ENCODE measurements at regions not wholly inside any gene's neighbourhood (a gene's known extent, or its start where the extent isn't known, plus 50 kb on each side); places are given as distances from the start of the nearest gene placed in this dataset.

DNA sequence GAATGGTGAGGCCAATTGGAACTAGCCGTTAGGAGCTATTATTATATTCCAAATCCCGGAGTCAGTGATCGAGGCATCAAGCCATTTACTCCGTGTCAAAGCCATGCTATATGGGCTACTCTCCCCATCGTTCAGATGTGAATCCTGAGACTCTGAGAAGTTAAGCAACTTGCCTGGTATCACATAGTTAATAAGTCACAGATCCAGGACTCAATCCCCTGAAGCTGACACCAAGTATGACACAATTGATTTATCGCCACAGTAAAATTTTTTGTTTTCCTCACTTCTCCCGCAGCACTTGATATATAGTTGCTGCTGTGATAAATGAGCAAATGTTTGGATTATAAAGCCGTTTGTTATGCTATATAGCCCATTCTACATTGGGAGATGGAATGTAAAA is 50.8 kb upstream of the TSHZ2 start:
- no peak for DNase-seq

DNA sequence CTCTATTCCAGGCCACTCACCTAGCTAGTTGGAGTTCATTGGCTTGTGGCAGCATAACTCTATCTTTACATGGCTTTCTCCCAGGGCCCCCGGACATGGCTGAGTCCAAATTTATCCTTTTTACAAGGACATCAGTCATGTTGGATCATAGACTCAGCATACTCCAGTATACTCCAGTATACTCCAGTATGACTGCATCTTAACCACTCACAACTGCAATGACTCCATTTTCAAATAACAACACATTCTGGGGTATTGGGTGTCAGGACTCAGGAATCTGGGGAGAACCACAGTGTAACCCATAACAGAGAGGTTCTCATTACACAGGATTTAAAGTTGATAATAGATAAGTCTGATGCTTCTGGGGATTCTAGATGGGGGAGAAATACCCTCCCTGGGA is 53.8 kb upstream of the TSHZ2 start:
- DNase-seq: no peak

DNA sequence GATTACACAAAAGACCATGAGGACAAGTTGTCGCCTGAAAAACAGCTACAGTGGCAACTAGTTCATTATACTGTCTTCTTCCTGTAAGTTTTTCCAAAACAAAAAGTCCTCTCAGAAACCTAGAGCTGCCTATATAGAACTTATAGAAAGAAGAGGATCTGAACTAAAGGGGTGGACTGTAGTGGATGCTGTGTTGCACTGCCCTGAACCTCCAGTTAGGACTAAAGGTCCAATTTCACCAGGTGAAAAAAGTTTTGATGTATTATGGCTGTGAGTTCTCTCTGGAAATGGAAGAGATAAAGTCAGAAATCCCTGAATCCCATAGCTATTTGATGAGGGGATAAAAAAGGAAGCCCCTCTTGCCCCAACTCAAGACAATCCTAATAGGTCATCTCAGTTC is 56.6 kb upstream of the TSHZ2 start:
- no peak for DNase-seq

DNA sequence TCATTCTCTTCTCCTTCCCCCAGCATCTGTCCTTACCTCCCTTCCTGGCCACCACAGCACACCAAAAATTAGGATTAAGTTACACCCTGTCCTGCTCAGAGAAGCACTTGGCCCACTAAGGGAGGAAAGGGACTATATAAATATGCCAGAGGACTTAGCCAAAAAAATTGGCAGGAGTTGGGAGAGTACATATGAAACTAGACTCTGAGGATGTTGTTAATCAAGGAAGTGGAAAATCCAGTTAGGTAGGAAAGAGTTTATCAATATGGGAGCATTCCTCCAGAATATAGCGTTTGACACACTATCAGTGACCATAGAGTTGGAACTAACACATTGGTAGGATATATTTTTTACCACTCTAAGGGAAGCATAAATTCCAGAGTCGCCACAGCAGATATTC is 57.3 kb upstream of the TSHZ2 start:
- no peak for DNase-seq

- DNase-seq: no peak
These were observed 58.3 kb upstream of the TSHZ2 start for GRCh38 chr20:52913650-52914387.

DNA sequence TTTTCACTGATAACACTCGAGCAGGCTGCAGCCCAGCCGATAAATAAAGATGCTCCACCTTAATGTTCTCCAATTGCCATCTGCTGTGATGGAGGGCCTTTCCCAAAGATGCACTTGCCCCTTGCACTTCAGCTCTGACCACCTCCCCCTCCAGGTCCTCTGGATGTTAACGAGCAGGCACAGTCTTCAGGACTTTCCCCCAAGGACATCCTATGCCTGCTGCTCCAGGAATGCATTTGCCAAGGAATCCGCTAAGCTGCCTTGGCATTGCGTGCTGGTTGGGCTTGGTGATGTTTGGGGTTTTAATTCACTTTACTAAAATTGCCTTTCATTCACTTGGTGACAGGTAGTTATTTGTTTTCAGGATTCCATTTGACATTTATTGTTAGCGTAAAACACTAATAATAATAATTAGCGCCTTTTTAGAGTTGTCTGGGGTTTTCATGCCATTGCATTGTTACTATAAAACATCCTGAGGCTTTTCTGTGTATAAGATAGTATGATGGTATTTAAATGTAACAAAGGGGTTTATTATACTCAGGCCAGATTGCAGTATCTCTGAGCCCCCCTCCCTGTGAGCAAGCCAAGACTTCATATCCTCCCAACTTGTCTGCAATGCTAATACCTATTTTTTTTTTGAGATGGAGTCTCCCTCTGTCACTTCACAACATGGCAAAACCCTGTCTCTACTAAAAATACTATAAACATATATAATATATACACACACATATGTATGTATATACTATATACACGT is 66.7 kb upstream of the TSHZ2 start:
- DNase-seq: no peak

DNA sequence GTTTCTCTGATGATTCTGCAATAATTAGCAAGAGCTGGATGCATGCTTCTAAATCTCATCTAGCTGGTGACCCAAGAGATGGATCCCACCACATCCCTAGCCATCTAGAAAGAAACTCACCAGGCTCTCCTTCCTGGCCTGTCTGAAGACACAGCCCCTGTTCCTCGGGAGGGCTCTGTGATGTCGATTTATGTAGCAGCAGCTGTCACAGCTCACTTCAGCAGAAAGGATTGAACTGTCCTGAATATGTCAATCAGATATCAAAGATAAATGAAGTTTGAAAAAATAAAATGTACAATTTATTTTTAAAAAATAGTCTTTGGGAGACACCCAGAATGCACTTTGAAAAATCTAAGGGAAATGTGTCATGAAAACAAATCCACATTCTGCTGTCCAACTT is 67.3 kb upstream of the TSHZ2 start:
- DNase-seq: no peak

GRCh38 chr20:52899041-52899608 is 73.0 kb upstream of the TSHZ2 start:
- no peak for DNase-seq

DNA sequence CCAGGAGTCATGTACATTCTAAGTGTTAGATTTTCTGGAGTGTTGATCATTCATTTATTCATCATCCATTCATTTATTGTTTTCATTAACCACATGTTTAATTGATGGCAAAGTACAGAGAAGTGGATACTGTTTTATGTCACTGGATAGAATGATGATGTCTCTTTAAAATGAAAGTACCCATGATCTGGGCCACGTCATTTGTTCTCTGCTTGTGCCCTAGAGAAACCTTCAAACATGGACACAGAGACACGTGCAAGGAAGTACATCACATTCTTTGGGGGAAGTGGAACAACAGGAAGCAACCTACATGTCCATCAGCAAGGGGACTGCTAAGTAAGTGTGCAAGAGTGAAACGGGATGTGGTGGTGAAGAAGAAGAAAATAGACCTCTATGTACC is 75.8 kb upstream of the TSHZ2 start:
- no peak for DNase-seq

DNA sequence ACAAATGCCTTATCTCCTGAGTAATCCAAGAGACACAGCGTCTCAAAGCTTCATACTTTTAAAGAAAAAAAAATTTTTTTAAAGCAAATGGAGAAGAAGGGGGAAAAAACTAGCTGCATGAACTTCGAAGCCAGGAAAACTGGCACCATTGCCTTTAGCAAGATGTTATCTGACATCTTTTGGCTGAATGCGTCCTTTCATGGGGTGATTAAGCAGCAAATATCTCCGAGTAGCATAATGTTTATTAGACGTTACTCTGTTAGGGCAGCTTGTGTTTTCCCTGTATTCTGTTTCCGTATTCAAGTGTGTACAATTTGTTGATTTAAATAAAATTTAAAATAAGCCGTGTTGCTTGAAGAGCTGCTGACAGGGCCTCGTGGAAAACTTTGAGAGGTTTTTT is 76.5 kb upstream of the TSHZ2 start:
- DNase-seq: no peak

GRCh38 chr20:52895235-52895634 is 76.9 kb upstream of the TSHZ2 start:
- no peak for DNase-seq

DNA sequence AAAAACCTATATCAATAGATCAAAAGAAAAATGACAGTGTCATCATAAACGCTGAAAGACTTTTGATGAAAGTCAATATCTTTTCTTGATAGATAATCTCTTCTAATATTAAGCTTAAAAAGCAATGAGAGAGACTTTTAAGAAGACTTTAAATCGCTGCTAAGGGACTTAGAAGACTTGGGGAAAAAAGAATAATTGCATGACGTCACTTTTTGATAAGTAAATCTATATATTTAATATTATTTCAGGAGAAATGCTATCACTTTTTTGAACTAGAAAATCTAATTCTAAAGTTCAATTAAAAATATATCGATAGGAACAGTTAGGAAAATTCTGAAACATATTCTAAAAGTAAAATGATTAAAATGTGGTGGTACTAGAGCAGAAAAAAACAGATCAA is 78.7 kb upstream of the TSHZ2 start:
- no peak for DNase-seq

DNA sequence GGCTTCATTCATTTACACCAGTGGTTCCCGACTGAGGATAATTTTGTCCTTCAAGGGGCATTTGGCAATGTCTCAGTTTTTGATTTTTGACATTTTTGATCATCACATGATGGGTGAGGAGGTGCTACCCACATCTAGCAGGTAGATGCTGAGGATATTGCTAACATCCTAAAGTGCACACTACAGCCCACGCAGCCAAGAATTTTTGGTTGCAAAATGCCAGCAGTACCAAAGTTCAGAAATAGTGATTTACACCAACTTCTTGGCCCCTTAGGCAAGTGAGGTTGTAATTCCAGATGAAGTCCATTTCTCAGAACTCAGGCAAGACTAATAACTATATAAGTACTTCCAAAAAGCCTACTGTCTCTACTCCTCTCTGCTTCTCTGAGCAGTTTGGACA is 80.1 kb upstream of the TSHZ2 start:
- no peak for DNase-seq

DNA sequence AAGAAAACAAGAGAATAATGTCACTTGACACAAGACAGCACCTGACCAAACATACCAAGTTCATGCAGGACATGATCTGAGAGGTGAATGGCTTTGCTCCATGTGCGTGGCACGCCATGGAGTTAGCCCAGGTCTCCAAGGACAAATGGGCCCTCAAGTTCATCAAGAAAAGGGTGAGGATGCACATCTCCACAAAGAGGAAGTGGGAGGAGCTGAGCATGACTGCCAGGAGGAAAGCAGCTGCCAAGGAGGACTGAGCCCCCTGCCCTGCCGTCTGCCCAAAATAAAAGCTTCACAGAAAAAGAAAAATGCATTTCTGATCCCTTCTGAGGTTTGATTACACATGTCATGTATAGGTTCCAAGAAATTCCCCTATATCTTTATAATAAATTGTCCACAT is 82.0 kb upstream of the TSHZ2 start:
- DNase-seq: no peak

- DNase-seq: no peak
These were observed 82.9 kb upstream of the TSHZ2 start for GRCh38 chr20:52889225-52889624.

DNA sequence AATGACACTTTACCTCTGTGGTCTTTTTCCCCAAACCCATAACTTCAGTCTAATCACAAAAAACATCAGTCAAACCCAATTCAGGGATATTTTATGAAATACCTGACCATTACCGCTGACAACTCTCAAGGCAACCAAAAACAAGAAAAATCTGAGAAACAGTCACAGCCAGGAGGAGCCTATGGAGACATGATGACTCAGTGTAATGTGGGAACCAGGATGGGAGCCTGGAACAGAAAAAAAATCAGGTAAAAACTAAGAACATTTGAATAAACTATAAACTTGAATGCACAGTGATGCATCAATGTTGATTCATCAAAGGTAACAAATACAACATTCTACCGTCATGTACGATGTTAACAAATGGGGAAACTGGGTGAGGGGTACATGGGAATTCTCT is 84.1 kb upstream of the TSHZ2 start:
- no peak for DNase-seq

DNA sequence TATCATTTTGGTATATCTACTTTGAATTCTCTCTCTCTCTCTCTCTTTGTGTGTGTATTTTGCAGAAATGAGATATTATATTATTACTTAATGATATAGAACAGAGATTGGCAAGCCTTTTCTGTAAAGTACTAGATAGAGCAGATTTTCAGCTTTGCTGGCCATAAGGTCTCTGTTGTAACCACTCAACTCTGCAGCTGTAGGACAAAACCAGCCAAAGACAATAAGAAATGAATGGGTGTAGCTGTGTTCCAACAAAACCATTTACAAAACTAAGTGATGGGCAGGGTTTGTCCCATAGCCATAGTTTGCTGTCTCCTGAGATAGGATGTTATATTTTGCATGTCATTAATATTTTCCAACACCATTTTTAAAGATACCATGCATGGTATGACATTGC is 91.2 kb upstream of the TSHZ2 start:
- no peak for DNase-seq

- DNase-seq: no peak
These were observed 91.9 kb upstream of the TSHZ2 start for GRCh38 chr20:52880259-52880658.

DNA sequence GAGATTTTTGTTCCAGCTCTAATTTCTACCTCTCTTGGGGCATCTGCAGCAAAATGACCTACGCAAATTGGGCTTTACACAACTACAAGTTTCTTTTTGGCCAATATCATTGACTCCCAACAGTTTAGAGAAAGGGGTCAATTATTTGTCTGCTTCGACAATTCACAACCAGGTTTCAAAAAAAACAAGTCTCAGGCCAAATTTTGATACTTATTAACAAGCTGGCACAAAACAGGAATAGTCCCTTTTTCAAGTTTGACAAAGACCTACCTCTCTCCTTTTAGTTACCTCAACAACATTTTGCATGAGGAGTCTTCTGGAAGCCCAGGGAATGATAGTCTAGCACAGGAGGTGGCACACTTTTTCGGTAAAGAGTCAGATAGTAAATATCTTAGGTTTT is 97.9 kb upstream of the TSHZ2 start:
- no peak for DNase-seq

DNA sequence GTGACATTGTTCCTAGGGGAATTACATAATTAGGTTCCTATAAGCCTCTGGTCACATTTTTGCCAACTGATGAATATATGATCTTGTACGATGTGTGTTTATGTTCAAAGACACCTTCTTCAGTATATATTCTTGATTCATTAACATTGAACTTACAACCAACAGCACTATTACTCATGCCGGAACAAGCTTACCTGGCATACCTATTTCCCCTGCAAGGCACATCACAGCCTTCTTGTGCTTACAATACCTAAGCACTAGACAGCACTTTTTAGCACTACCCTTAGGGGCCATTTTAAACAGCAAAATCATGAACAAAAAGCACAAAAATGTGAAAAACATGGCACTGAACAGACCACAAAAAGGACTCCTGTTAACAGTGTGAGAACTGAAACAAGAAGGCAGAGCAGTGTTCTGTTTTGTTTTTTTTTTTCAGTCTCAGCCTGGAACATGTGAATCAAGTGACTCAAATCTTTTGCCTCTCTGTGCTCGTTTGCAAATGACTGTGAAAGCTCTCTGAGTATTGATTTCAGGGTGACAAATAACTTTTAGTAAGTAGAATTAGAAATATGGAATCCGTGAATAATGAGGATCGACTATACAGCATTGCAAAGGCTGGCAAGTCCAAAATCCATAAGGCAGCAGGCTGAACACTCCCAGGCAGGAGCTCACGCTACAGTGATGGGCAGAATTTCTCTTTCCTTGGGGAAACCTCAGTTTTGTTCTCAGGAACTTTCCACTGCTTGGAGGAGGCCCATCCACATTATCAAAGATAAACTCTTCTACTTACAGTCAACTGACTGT is 102.3 kb upstream of the TSHZ2 start:
- no peak for DNase-seq

DNA sequence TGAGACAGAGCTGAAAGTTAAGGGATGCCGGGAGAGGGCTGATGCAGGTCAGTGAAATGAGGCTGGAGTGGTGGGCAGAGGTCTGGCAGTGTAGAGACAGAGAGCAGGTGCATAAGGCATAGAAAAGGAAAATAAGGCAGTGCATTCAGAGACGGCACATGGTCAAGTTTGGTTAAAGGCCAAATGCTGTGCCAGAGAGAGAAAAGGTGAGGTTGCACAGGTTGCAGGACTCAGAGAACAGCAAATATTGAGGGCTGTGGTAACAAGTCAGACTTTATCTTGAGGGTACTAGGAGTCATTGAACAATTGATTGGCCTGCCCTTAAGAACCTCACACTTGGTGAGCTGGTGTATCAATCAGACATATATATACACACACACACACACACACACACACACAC is 102.9 kb upstream of the TSHZ2 start:
- no peak for DNase-seq

GRCh38 chr20:52867305-52867704 is 104.9 kb upstream of the TSHZ2 start:
- DNase-seq: no peak

DNA sequence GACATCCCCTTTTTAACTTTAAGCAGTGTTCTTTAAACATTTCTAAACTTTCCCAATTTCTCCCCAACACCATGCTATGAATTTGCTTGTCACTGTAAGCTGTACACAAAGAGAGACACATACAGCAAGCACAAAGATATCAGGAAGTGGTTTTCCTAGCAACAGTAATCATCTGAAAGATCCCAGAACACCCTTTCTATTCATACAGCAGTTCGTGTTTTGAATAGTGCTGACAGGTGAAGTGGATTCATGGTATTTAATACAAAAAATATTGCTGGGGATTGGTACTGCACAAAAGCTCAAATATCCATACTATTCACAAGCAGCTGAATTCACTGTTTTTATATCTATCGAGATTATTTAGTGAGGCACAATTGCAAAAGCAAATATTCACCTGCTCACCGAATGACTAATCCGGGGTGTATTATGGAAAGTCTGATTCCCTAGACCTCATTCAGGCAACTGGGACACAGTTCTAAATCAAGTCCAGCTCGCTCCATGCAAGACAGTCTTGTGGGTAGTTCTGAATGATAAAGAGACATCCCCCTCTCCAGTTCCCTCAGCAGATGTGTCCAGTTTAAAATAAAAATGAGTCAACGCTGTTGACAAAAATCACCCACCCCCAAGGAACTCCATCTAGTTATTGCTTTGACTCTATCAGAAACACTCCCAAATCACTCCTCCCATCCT is 107.1 kb upstream of the TSHZ2 start:
- no peak for DNase-seq
